DND-41 (cell line): ENCODE measurements at regions not wholly inside any gene's neighbourhood (a gene's known extent, or its start where the extent isn't known, plus 50 kb on each side); places are given as distances from the start of the nearest gene placed in this dataset.

ENCODE experiments used
- CTCF ChIP-seq: IDR thresholded peaks from 2 replicates; pipeline ENCODE4 v1.5.1; 2012; ENCODE audit warnings: borderline replicate concordance, low read length, moderate library complexity, mild to moderate bottlenecking; ENCODE audit not compliant: poor library complexity, severe bottlenecking; ENCODE audit errors: extremely low read depth
- EZH2 ChIP-seq: IDR thresholded peaks from 3 replicates; pipeline ENCODE4 v1.6.1; 2012; ENCODE audit warnings: borderline replicate concordance, low read depth, mild to moderate bottlenecking, moderate library complexity, low read length, inconsistent platforms; ENCODE audit not compliant: severe bottlenecking

- TF ChIP-seq CTCF (no peak), EZH2 (no peak)
Measured at GRCh38 chr7:79770063-79770462, 316.6 kb upstream of the MAGI2 start.
